ENCODE measurements at regions not wholly inside any gene's neighbourhood (a gene's known extent, or its start where the extent isn't known, plus 50 kb on each side); places are given as distances from the start of the nearest gene placed in this dataset.

GRCh38 chr3:10763248-10763620 lies 52.8 kb upstream of the SLC6A11 start:
- Histone ChIP-seq H3K27ac (ENCODE audit: extremely low read length, insufficient read depth, low read length) (no peak overlapping the region), H3K27me3 (ENCODE audit: control insufficient read depth in 1 of 2, insufficient read depth in 2 of 2, low read length in 2 of 2) (peaks cover 0 to 21% of the 10 kb centered on the region in 2 experiments; a peak in 2 of 5 replicates), H2AFZ (ENCODE audit: low read length) (no peak overlapping the region), H3K4me2 (ENCODE audit: low read depth, low read length) (no peak overlapping the region), H3K9me3 (ENCODE audit: low read length) (no peaks in the 10 kb centered on the region), H3K4me1 (ENCODE audit: insufficient read depth, low read length) (peaks cover 23% of the 10 kb centered on the region; the same call in 1 of the 2 replicates), H3K79me2 (ENCODE audit: insufficient read depth, low read length) (no peaks in the 10 kb centered on the region), H3K9ac (ENCODE audit: insufficient read depth, low read depth, low read length) (no peak overlapping the region), H4K20me1 (ENCODE audit: insufficient read depth, low read length) (no peaks in the 10 kb centered on the region), H3K4me3 (replicated peaks in 1 of 3; ENCODE audit: insufficient read depth in 1 of 3, low read depth in 2 of 3, low read length in 3 of 3) (no peak overlapping the region), H3K36me3 (replicated peaks in 1 of 2; ENCODE audit: control insufficient read depth in 1 of 2, insufficient read depth in 2 of 2, low read length in 2 of 2) (no peaks in the 10 kb centered on the region)
- 26% methylated on average over 4 of the region's 9 CpGs for WGBS (ENCODE audit: low lambda C conversion rate)
- intact Hi-C loops (cut with micrococcal nuclease; ENCODE audit: unreplicated experiment) (no loop called here), in situ Hi-C loops (cut with HindIII; ENCODE audit: extremely low pct_ligation_motif_present, low pct_unique_long_range_greater_than_20kb) (no loop called here)
- ChIA-PET POLR2A (no interaction called here), CTCF (ENCODE audit: low intra/inter-chr PET ratio, low total read pairs) (no interaction called here)
- ATAC-seq, result no peak
- BruUV-seq (replicated peaks), result no TSS peak
- TF ChIP-seq ISX (CRISPR knock-in tag; conservative IDR thresholded peaks at IDR 0.05) (no peak), NR0B2 (CRISPR knock-in tag; IDR thresholded peaks at IDR 0.05) (no peak), REL (CRISPR knock-in tag; conservative IDR thresholded peaks at IDR 0.05) (no peak), ARHGAP35 (CRISPR knock-in tag; IDR thresholded peaks at IDR 0.05; ENCODE audit: borderline replicate concordance) (no peak), CCDC6 (CRISPR knock-in tag; IDR thresholded peaks at IDR 0.05) (no peak), GATAD2A (CRISPR knock-in tag; IDR thresholded peaks at IDR 0.05) (no peak), ZNF773 (CRISPR knock-in tag; IDR thresholded peaks at IDR 0.05; ENCODE audit: borderline replicate concordance) (no peak), ZGPAT (CRISPR knock-in tag; IDR thresholded peaks at IDR 0.05) (no peak), KLF16 (CRISPR knock-in tag; IDR thresholded peaks at IDR 0.05) (no peak), ZBTB49 (CRISPR knock-in tag; IDR thresholded peaks at IDR 0.05; ENCODE audit: borderline replicate concordance) (no peak), ZNF281 (CRISPR knock-in tag; IDR thresholded peaks at IDR 0.05; ENCODE audit: borderline replicate concordance) (no peak), ZNF282 (IDR thresholded peaks at IDR 0.05; ENCODE audit: partially characterized antibody) (no peak), MXI1 (IDR thresholded peaks at IDR 0.05; ENCODE audit: borderline replicate concordance, low read depth, low read length) (no peak), CC2D1A (CRISPR knock-in tag; IDR thresholded peaks at IDR 0.05) (no peak), GTF2F1 (IDR thresholded peaks at IDR 0.05; ENCODE audit: low read length) (no peak), FOXK2 (IDR thresholded peaks at IDR 0.05) (no peak), EEA1 (CRISPR knock-in tag; IDR thresholded peaks at IDR 0.05; ENCODE audit: borderline replicate concordance) (no peak)
- TF ChIP-seq, protein P1, sequence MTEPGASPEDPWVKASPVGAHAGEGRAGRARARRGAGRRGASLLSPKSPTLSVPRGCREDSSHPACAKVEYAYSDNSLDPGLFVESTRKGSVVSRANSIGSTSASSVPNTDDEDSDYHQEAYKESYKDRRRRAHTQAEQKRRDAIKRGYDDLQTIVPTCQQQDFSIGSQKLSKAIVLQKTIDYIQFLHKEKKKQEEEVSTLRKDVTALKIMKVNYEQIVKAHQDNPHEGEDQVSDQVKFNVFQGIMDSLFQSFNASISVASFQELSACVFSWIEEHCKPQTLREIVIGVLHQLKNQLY (CRISPR knock-in tag; IDR thresholded peaks at IDR 0.05), result no peak
- TF ChIP-seq, protein P2, sequence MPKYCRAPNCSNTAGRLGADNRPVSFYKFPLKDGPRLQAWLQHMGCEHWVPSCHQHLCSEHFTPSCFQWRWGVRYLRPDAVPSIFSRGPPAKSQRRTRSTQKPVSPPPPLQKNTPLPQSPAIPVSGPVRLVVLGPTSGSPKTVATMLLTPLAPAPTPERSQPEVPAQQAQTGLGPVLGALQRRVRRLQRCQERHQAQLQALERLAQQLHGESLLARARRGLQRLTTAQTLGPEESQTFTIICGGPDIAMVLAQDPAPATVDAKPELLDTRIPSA (CRISPR knock-in tag; IDR thresholded peaks at IDR 0.05; ENCODE audit: borderline replicate concordance), result no peak
- no peak for DNase-seq (ENCODE audit: low spot score)
- no peak for FAIRE-seq

Data from HepG2 (cell line).